GM20431 (cell line): ENCODE measurements at regions not wholly inside any gene's neighbourhood (a gene's known extent, or its start where the extent isn't known, plus 50 kb on each side); places are given as distances from the start of the nearest gene placed in this dataset.
"Not testable (repeated sequence)": the region's sequence is repeated elsewhere in the genome, so short reads cannot be mapped to it uniquely, and the experiment has no call there.

Experiments
- in situ Hi-C: fragments of 300-500 bp; cut with MseI, MboI; formaldehyde crosslinking; loops from one replicate; pipeline ENCODE4 v1.15.0; 2020; ENCODE audit warnings: low sequenced_read_pairs; ENCODE audit not compliant: unreplicated experiment

DNA sequence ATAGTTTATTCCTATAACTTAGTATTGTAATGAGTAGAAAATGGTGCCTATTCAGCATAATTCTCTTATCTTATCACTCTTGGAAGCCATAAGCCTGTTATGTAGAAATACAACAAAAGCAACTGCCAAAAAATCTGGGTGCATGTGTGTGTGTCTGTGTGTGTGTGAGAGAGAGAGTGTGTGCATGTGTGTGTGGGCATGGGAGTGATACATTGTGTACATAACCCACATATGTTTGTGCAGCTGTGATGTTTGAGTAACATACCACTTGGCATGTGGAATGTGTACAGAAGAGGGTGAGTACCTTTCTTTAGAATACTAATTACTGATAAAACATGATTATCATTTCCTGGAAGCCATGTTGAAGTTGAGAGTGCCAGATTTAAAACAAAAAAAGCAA, 642.3 kb upstream of the SYT4 start:
- in situ Hi-C loops, result no loop called here

DNA sequence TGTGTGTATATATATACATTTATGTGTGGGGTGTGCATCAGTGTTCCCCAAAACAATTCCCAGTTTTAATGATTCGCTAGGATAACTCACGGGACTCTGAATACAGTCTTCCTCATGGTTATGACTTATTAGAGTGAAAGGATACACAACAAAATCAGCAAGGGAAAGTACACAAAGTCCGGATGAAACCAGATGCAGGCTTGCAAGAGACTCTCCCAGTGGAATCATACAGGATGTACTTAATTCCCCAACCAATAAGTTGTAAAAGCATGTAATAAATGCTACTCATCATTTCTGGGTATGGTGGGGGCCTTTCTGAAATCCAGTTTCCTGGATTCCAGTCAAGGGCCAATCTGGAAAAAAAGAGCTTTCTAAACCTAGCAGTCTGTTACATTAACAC, 654.1 kb upstream of the SYT4 start:
- in situ Hi-C loops, result no loop called here

DNA sequence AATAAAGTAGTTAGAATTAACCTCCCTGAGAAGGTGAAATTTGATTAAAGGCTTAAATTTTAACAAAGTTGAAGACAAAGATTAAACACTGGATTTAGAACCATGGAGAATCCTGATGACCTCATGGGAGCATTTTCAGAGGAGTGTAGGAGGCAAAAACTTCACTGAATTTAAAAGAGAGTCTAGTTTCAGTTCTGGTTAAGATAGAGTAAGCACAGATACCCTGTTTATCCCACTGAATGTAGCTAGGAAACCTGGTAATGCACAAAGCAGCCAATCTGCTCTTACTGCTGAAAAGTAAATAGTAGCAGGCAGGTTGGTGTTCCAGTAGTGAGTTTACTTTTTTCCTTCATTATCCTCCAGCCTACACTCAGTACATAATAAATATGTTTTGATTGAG, 654.9 kb upstream of the SYT4 start:
- in situ Hi-C loops, result no loop called here

GRCh38 chr18:43933177-43933576, 655.9 kb upstream of the SYT4 start:
- in situ Hi-C loops, result no loop called here

GRCh38 chr18:43934322-43934721, 657.0 kb upstream of the SYT4 start:
- in situ Hi-C loops, result no loop called here

DNA sequence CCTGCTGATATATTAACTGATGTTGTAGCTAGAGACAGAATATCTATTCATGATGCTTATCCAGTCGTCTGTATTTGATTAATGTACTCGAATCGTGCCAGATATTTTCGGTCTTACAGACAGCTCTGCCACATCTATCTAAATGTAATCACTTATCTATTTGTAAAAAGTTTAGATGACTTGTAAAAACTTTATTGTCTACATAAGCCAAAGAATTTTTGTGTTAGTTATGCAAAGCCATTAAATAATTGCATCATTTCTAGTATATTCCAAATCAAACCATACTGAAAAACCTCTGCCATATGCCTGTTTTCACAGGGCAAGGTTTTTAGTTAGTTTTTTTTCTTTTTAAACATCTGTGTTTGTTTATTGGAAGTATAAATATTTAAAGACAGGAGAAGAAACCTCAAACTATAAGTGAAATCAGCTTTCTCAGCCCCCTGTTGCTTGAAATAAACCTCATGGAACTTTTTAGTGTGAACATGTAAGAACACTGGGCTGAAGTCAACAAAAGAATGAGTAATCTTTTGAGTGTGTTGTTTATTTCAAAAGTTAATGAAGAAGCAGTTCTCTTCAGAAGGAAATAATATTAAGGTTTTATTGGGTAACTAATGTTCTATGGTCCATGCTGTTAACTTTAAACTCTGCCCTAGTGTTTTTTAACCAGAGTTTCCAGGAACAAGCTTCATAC, 657.6 kb upstream of the SYT4 start:
- in situ Hi-C loops, result no loop called here

DNA sequence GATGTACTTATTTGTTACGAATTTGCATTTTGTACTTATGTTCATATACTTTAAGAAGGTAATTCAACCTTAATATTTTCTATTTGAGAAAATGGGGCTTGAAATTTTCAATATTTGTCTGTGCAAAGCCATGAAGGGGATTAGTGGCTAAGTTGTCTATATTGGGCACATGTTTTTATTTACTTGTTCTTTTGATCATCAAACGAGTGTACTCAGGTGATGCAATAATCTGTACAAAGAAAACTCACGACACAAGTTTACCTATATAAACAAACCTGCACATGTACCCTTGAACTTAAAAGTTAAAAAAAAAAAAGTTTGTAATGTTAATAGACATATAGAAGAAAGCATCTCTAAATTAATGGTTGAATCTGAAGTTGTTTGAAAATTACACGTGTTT, 658.9 kb upstream of the SYT4 start:
- in situ Hi-C loops, result no loop called here

DNA sequence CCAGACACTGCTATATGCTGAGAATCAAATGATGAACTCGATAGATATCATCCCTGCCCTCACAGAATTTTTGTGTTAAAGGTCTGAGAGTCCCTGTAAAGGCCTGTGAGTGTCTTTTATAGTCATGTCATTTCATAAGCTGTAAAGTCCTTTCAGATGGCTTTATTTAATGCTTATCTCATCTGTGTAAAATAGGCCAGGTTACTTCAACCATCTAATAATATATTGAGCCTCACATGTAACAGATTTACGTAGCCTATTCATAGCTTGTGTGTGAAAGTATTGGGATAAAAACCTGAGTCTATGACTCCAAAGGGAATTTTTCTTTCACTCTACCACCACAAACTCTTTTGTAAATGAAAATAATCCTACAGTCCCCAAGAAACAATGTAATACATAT, 672.0 kb upstream of the SYT4 start:
- in situ Hi-C loops, result no loop called here

DNA sequence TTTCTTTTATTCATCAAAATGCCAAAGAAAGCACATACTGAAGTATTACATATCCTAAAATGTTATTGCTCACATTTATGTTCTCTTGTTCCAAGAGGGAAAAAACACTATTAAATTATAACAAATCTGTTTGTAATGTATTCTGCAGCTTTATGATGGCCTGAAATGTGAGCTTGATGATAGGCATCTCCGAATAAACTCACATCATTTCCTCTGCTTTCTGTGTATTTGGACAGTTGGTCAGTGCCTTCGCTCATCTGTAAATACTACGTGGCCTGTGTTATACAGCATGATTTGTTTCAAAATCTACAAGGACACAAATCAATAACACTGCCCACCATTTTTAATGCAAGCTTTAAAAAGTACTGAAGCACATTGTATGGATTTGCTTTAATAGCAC, 672.8 kb upstream of the SYT4 start:
- in situ Hi-C loops, result no loop called here

DNA sequence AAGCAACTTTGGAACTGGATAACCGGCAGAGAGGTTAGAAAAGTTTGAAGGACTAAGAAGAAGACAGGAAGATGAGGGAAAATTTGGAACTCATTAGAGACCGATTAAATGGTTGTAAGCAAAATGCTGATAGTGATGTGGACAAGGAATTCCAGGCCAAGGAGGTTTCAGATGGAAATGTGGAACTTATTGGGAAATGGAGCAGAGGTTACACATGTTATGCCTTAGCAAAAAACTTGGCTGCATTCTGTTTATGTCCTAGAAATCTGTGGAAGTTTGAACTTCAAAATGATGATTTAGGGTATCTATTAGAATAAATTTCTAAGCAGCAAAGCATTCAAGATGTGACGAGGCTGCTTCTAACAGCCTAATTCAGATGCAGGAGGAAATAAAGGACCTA, 675.1 kb upstream of the SYT4 start:
- in situ Hi-C loops, result no loop called here

GRCh38 chr18:43961722-43962121, 684.4 kb upstream of the SYT4 start:
- in situ Hi-C loops, result no loop called here

DNA sequence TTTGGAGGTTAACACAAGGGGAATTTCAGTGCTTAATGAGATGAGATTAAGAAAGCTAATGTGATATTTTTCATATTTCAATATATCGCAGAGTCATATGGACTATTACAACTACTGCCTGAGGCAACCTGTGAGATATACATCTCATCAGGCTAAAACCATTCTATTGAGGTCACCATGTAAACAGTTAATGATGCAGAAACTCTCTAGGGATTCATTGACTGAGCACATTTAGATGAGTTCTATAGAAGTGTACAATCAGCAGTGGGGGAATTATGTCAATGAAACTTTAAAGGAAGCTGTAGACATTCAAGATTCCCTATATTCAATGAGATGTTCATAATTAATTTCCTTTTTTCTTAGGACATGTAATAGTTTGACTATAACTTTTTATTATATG, 687.4 kb upstream of the SYT4 start:
- in situ Hi-C loops, result no loop called here

- in situ Hi-C loops, result no loop called here
Observed at GRCh38 chr18:43965691-43966090, 688.4 kb upstream of the SYT4 start.

DNA sequence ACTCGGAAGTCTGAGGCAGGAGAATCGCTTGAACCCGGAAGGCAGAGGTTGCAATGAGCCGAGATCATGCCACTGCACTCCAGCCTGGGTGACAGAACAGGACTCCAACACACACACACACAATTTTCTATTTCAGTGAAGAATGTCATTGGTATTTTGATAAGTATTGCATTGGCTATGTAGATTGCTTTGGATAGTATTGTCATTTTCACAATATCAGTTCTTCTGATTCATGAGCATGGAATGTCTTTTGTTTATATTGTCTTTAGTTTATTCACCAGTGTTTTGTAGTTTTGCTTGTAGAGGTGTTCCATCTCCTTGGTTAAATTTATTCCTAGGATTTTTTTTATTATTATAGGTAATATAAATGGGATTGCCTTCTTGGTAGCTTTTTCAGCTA, 693.4 kb upstream of the SYT4 start:
- in situ Hi-C loops, result no loop called here

DNA sequence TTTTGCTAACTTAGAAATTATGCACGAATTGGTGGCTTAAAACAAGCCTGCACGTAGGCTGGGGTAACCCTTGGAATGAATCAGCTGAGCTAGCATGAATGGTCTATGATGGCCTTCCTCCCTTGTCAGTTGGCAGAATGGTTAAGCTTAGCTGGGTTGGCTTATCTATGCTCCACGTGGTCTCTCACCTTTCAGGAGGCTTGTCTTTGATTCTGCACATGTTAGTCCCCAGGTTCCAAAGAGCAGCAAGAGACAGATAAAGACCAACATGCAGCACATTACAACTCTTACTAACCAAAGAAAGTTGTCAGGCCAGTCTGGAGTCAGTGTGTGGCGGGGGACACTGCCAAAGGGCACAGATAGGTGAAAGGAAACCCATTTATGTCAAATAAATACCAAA, 700.9 kb upstream of the SYT4 start:
- in situ Hi-C loops, result no loop called here

DNA sequence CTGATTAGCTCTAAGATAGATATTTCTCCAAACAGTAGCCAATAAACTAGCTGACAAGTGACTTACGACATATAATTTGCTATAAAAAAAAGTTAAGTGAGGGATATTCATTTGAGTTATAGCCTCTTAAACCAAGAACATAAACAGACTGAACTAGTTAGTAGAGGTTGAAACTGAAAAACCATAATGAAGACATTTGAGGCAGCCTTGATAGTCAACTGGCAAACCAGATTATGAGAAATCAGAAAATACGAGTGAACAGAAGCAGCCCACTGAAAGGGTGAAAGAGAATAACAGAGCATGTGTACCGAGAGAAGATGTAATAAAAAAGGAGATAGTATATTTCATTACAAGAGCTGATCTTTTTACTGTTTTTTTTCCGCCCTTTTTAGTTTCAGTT, 698.1 kb upstream of the SETBP1 start:
- in situ Hi-C loops, result no loop called here

GRCh38 chr18:43987061-43987460, 693.6 kb upstream of the SETBP1 start:
- in situ Hi-C loops, result not testable (repeated sequence)

DNA sequence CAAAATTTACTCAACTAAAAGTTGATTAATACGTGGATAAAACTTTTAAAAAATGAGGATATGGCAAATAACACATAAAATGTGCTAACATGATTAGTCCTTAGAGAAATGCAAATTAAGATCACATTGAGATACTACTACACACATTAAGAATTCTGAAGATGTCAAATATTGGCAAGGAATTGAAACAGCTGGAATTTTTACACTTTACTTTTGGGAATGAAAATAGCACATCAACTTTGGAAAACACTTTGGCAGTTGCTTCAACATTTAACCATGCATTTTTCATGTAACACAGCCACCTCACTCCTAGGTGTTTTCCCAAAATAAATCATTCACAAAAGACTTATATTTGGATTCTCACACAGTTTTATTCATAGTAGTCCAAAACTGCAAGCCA, 687.9 kb upstream of the SETBP1 start:
- in situ Hi-C loops, result no loop called here

- in situ Hi-C loops, result no loop called here
Observed at GRCh38 chr18:43994381-43994780, 686.3 kb upstream of the SETBP1 start.

- in situ Hi-C loops, result no loop called here
Observed at GRCh38 chr18:44013871-44014270, 666.8 kb upstream of the SETBP1 start.

GRCh38 chr18:44025421-44025820, 655.3 kb upstream of the SETBP1 start:
- in situ Hi-C loops, result no loop called here

GRCh38 chr18:44028109-44028508, 652.6 kb upstream of the SETBP1 start:
- in situ Hi-C loops, result no loop called here

DNA sequence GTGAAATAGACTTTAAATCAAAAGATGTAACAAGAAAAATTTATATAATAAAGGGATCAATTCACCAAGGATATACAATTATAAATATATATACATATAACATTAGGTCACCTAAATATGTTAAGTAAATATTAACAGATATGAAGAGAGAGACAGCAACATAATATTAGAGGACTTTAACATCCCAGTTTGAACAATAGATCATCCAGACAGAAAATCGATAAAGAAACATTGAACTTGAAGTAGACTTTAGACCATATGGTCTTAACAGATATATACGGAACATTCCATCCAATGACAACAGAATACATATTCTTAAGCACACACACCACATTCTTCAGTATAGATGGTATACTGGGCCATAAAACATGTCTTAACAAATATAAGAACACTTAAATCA, 649.6 kb upstream of the SETBP1 start:
- in situ Hi-C loops, result no loop called here
